KBM-7 (cell line): ENCODE measurements at regions not wholly inside any gene's neighbourhood (a gene's known extent, or its start where the extent isn't known, plus 50 kb on each side); places are given as distances from the start of the nearest gene placed in this dataset.
A peak's percentile ranks its signal among the peaks of the same experiment; 100 is the strongest.

Source experiments
- DNase-seq: peaks from one replicate; pipeline ENCODE4 v3.0.0-alpha.2; 2015
- in situ Hi-C: fragments of 300-500 bp; cut with MboI; formaldehyde crosslinking; loops from 2 replicates; pipeline ENCODE4 v1.14.3; 2020; ENCODE audit warnings: low sequenced_read_pairs, low pct_unique_long_range_greater_than_20kb, mixed read lengths

DNA sequence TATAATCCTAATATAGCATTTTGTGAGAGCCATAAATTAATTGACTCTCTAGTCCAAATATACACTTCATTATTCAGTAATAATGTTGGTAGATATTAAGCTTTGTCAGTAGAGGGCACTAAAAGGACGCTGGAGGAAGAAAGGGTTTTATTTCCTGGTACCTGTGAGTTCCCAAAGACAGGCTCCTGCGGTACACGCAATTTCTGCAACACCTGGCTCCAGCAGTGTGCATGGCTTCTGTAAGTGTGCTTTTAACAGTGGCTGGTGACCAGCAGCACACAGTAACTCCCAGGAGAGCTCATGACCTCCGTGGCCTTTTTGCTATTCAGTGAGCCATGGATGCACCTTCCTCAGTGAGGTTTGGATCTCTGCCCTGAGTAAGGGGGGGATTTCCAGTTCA lies 338.3 kb upstream of the ZNF385D start:
- DNase-seq: peak; percentile 23

DNA sequence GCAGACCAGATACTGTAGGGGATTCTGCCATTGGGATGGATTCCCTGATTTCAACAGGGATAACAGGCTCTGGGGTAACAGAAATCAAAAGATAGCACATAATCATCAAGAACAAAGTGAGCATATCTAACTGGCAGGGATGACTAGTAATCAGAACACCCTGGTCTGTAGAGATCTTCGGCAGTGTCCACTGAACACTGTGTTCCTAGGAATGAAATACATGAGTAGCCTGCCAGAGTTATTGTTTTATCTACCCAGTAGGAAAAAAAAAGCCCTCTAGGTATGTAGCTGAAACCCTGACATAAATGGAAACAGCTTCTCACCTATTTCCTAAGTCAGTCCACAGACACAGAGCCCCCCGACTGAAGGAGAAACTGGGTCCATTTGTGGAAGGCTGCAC lies 340.3 kb upstream of the ZNF385D start:
- in situ Hi-C loops: no loop called here
- no peak for DNase-seq

More for the DNA sequence above, 338.3 kb upstream of the ZNF385D start:
- in situ Hi-C loops: no loop called here

DNA sequence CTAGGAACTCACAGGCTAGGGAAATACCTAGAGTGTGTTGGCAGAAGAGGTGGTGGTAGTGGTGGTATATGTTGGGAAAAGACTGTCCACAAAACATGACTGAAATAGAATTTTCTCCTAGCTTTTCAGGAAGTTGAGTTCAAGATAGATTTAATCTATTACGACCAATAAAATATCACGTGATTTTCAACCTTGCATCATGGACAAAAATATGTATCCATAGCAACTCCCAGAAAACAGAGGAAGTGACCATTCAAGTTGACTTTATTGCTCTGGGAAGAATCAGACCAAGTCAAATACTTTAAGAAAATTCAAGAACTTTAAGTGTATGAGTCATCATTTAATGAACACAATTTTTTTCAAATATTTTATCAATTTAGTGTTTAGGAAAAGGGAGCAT lies 347.0 kb upstream of the ZNF385D start:
- peak; percentile 8 for DNase-seq

DNA sequence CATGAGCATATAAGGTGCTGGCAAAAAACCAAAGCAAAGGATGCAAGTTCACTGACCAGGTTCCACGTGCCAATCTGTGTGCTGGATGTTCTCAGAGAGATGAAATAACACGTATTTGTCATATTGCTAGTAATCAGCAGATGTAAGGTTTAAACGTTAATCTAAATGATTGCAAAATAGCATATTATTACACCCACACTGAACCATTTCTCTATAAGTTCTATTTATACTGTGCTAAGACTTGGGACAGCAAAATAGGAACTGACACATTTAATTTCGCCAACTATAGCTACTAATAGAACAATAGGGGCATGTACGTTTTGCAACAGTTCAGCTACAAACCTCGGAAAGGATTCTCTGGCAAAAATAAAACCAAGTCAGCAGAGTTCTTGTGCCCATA lies 350.3 kb upstream of the ZNF385D start:
- in situ Hi-C loops: no loop called here
- no peak for DNase-seq

More for the DNA sequence above, 347.0 kb upstream of the ZNF385D start:
- in situ Hi-C loops: no loop called here

DNA sequence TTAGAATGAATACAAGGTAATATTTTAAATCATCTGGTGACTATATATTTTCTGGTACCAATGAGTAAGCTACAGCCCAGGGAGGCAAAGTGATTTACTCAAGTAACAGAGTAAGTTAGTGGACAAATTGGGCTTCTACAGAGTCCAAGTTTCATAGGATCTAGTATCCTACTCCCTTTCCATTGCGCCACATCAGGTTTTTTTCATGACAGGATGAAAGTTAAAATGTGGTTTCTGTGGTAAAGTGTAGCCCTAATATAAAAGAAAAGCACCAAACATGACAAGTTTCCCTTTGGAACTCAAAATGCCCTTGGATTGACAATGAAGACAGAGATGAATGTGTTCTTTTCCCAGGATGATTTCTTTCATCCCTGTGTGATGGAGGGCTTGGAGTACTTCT lies 350.8 kb upstream of the ZNF385D start:
- DNase-seq: no peak
- in situ Hi-C loops: no loop called here

DNA sequence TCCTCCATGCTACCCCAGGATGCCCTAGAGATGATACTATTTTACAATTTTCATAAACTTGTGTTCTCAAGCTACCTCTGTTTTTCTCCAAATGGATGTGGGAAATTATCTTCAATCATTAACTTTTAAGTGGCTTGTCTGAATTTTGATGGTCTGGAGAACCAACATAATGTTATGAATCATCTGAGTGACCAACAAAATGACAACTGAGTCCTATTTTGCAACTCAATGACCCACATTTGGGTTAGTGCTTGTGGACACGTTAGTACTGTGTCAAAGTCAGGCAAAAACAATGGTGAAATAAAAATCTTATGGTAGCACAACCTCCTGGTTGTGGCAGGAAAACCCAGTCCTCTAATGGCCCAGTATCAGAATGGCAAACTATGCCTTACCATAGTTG lies 352.4 kb upstream of the ZNF385D start:
- no peak for DNase-seq
- in situ Hi-C loops: no loop called here

DNA sequence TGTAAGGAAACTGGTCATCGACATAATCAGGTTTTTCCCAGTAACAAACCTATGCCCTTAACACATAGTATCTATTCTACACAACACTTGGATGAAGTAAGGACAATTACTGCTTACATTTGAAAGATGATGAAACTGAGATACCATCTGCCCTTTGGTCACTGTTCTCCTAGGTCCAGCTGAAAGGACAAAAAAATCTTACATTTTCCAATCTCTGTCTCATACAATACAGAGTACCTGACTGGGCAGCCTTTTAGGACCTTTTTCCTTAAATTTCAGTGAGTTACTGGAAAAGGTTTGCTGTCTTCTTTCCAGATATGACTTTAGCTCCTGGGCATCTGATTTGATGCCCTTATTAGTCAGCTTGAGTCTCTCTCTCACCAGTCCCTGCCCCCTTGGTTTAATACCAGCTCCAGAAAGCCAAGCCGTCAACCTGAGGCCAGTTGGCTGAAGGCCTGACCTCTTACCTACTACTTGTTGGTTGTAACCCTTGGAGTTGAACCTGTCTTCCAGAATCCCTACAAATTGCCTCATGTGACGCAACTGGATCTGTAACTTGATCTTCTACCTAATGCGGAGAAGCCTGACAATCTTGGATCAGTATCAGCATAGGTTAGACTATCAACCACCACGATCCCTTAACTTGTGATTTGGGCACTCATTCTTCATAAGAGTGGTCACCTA lies 355.3 kb upstream of the ZNF385D start:
- in situ Hi-C loops: no loop called here
- no peak for DNase-seq

DNA sequence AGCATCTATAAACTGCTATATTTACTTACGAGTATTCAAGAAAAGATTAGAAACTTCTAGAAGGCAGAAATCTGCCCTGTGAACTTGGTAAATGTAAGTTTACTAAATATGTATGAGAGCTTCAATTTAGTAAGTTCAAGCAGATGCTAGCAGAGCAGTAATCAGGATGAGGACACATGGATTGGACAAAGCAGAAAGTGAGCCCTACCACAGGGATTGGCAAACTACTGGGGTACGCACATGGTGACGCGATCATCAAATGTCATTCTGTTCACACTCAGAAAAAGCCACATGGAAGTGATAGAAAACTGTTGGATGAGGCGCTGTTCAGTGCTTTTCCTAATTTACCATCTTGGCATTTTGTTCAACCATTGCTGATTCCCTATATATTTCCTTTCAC lies 360.2 kb upstream of the ZNF385D start:
- in situ Hi-C loops: no loop called here

DNA sequence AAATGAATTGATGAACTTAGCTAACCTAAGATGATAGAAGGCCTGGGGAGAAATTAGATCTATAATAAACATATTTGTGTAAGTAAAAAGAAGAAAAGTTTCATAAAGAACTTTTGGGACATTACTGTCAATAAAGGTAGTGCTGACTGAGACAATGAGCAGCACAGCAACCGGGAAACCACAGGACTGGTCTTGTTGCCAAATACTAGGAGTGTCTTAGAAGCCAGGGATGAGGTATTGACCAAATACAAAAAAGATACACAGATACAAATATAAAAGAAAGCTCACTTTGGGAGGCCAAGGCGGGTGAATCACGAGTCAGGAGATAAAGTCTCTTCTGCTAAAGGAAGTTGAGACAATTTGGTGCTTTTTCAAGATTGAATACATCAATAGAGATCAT lies 362.4 kb upstream of the ZNF385D start:
- in situ Hi-C loops: no loop called here
- DNase-seq: no peak

More for the DNA sequence above, 360.2 kb upstream of the ZNF385D start:
- no peak for DNase-seq

DNA sequence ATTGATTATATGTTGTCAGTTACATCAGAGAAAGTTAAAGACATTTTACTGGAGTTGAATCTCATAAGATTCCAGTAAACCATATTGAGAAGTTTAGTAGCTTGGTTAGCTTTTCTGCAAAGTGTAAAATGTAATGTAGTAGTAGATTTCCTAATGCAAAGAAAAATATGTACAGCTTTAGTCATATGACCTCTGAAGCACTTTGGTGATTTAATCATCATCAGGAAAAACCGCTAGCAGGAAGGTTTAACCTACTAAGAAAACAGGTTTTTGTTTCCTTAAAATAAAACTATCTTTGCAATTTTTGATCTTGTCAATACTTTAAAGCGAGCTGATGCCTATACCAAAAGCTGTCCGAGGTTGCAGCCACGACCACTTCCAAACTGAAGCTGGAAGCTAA lies 364.6 kb upstream of the ZNF385D start:
- in situ Hi-C loops: no loop called here
- DNase-seq: no peak

DNA sequence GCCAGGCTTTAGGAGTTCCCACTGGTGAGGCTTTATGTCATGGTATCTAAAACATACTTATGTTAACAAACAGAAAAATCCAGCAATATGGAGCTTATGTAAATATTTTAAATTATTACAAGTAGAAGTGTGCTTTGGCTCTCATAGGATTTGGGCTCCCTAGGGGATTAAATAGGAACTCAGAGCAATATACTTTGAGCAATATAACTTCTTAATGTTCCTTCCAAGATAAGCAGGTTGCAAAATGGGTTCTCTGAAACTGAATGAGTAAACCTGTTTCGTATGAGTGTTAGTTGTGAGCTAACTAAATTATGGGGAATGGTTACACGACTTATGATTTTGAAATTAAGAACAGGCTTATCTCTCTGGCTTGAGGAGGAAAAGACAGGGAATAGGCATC lies 366.1 kb upstream of the ZNF385D start:
- in situ Hi-C loops: no loop called here
- DNase-seq: no peak

DNA sequence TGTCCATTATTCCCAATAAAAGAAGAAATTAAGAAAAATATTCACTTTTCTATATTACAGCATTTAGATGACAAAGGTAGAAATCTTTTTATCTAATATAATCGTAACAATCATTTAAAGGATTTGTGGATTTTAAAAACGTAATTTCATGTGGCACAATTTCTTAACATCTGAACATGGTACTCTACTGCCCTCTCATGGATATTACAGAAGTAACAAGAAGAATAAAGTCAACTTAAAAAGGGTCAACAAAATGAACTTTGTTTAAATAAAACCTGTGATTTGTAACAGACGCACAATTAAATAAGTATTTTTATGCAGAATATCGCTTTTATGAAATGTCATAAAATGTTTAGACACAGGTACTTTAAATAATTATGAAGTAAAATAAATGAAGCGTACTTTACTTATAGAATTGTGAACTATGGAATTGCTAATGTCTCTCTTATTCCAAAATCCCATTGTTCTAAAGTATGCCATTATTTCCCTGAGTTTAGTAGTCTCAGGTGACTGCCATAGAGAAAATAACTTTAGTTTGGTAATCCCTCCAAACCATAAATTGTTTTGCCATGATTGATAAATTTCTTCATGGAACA lies 366.8 kb upstream of the ZNF385D start:
- DNase-seq: peak; percentile 29
- in situ Hi-C loops: no loop called here

DNA sequence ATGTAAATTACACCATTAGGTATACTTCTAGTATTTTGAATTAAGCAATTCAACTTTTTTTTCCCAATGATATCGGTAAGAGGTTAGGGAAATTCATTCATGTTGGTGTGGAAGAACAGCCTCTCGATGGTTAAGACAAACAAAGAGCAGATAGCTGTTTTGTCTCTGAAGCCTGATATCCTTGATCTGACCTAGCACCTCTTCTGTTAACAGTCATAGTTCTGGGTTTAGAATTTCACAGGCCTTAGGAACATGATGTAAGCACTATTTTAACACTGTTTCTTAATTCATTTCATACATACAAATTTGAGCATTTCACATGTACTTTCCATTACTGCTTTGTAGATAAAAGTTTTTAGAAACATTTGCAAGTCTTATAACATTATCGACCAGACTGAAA lies 367.5 kb upstream of the ZNF385D start:
- in situ Hi-C loops: no loop called here
- no peak for DNase-seq

DNA sequence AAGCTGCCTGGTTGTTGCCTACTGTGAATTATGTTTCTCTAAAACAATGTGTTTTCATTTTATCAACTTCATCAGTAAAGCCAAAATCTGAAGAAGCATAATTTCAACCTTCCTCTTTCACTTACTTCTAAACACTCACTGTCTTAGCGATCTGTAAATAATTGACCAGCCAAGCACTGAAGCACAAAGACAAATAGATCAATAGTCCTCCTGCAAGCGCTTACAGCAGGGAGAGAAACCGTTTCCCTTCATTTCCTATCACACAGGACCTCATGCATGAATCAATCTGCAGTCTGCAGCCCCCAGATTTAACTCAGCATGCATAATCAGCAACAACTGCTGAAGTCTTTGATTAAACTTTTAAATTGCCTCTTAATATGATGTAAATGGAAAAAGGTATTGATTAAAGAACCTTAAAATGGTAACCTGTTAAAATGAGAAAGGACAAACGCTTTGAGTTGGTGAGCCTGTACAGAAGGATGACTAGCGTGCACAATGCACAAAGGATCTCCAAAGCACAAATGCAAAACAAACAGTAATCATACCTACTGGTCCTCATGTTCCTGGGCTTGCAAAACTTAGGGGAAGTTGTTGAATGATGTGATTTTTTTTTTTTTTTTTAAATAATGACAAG lies 370.2 kb upstream of the ZNF385D start:
- no peak for DNase-seq
- in situ Hi-C loops: no loop called here

DNA sequence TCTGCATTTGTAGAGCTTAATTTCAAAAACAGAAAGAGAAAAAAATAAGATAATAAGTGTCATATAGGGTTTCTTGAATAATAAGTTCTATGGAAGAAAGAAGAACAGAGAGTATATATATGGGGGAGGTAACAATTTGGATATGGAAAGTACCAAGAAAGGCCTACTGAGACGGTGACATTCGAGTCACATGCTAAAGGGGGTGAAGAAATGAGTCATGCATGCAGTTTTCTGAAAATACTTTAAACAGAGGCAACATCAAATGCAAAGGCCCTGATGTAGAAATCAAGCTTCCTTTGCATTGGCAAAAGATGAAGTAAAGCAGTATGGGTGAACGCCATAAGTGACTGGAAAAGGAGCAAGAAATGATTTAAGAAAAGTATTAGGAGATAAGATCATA lies 371.6 kb upstream of the ZNF385D start:
- DNase-seq: no peak
- in situ Hi-C loops: no loop called here

DNA sequence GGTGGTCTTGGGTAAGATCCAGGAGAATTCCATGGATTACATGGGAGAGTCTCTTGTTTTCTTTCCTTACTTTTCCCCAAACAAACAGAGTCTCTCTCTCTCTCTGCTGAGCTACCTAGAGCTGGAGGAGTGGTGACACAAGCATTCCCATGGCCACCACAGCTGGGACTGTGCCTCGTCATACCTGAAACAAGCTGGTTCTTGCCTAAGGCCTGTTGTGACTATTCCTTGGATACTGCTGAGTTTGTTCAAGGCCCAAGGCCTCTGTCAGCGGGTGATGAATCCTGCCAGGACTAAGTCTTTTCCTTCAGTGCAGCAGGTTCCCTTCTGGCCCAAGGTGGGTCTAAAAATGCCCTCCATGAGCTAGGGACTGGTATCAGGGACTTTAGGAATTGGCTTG lies 378.1 kb upstream of the ZNF385D start:
- DNase-seq: no peak
- in situ Hi-C loops: no loop called here

DNA sequence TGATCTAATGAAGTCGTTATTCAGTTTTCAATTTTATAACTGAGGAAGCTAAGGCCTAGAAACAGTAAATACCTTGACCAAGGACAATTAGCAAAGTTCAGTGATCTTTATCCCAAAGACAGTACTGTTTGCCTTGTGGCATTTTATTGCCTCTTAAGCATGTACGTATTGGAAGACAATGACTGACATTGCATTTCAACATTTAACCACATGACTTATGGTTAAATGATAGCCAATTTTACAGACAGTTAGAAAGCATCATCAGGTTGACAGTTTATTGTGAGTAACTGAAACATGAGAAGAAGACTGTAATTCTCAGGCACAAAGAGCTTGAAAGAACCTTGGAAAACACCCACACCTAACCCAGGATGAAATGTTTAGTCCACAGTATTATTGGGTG lies 390.8 kb upstream of the ZNF385D start:
- DNase-seq: no peak
- in situ Hi-C loops: no loop called here

DNA sequence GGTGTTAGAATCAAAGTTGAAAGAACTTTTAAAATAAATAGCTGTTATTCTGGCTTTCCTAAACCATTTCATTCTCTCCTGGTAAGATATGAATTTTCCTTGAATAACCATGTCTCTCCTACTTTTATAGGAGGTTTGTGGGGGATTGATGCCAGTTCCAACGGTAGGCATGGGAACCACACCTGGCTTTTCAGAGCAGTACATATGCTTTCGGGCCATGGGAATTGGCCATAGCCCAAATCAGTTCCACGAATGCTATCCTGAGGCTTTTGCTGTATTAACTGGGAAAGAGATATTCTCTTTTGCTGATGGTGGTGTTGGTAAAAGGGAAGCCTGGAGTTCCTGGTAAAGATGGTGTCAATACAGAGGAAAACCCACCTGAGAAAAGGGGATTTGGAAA lies 396.2 kb upstream of the ZNF385D start:
- in situ Hi-C loops: no loop called here
- DNase-seq: no peak

DNA sequence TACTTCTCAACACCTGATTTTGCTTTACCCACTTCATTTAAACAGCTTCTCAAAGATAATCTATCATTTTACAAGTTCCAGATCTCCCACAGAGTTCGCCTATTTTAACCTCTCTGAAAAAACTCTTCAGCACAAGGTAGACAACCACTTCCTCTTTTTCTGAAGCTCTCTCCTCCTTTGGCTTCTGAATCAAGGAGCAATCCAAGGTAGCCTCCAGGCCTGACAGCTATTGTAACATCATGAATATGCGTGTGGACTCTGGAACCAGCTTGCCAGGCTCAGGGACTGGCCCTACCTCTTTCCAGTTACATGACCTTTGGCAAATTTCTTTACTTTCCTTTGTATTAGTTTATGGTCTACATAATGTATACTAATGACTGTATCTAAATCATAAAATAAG lies 405.9 kb upstream of the ZNF385D start:
- peak; percentile 6 for DNase-seq
- in situ Hi-C loops: no loop called here

DNA sequence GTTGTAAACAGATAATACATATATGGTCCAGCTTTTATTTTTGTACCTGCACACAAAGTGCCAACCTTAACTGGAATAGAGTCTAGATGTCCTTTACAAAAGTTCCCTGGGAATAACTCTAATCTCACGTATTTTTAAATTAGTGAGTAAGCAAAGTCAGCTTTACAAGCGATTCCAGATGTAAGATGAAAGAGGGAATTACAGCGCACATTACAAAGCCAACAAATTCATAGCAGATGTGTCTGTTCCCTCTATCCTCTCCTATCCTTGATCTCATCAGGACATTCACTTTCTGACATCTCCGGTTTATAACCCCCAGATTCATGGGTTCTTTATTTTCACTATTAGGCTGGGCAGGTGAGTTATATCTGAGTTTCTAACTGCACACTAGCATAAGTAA lies 406.8 kb upstream of the ZNF385D start:
- no peak for DNase-seq
- in situ Hi-C loops: no loop called here
